Upper lobe of left lung (tissue), 4 donors: ENCODE measurements at regions not wholly inside any gene's neighbourhood (a gene's known extent, or its start where the extent isn't known, plus 50 kb on each side); places are given as distances from the start of the nearest gene placed in this dataset.

Source experiments
- CTCF ChIP-seq, 6 experiments: fragments of 450-650 bp in 4 of 6; fragments of 200-600 bp in 2 of 6; sonication (generic) in 2 of 6; IDR thresholded peaks; one replicate each; pipeline ENCODE4 v1.5.1; 2016 to 2019; ENCODE audit warnings: antibody characterized with exemption in 6 of 6
- EP300 ChIP-seq, 4 donors: sonication (generic); formaldehyde crosslinking; IDR thresholded peaks; one replicate each; pipeline ENCODE4 v1.5.1; 2017; ENCODE audit warnings: antibody characterized with exemption in 4 of 4, control low read depth in 2 of 4
- POLR2A ChIP-seq, 4 donors: fragments of 450-650 bp; IDR thresholded peaks; one replicate each; pipeline ENCODE4 v1.5.1; 2016 to 2017; ENCODE audit warnings: antibody characterized with exemption in 4 of 4, mild to moderate bottlenecking in 2 of 4
- POLR2AphosphoS5 ChIP-seq, 2 donors: sonication (generic); formaldehyde crosslinking; IDR thresholded peaks; one replicate each; pipeline ENCODE4 v1.5.1; 2017; ENCODE audit warnings: antibody characterized with exemption in 2 of 2

GRCh38 chr15:70375006-70375431, 277.3 kb upstream of the TLE3 start:
- TF ChIP-seq POLR2A (IDR thresholded peaks at IDR 0.05) (no peak), CTCF (IDR thresholded peaks at IDR 0.05) (no peak), EP300 (IDR thresholded peaks at IDR 0.05) (no peak), POLR2AphosphoS5 (IDR thresholded peaks at IDR 0.05) (no peak)
